Heart left ventricle (tissue), 13 donors: ENCODE measurements at regions not wholly inside any gene's neighbourhood (a gene's known extent, or its start where the extent isn't known, plus 50 kb on each side); places are given as distances from the start of the nearest gene placed in this dataset.

Experiments used
- CTCF ChIP-seq, 12 donors: fragments of 200-600 bp; sonication (generic) in 4 of 12; IDR thresholded peaks; one replicate each; pipeline versions ENCODE4 v1.5.0 to v1.8.0; 2018 to 2022; ENCODE audit warnings: antibody characterized with exemption in 12 of 12, mild to moderate bottlenecking in 5 of 12
- POLR2A ChIP-seq, 2 donors: fragments of 450-650 bp; IDR thresholded peaks; one replicate each; pipeline ENCODE4 v1.6.1; 2017; ENCODE audit warnings: antibody characterized with exemption in 2 of 2, mild to moderate bottlenecking in 2 of 2, moderate library complexity in 2 of 2
- donor health status: ischemic (EF 13 %, LVEDD 7.1; RV severe dilation, severe dysfunction).
- donor health status: DM: no; HTN: yes; CAD: no.
- donor health status: DM: no; HTN: no; CAD: no.
- donor health status: ischemic (EF 25% LVEDD 6.9; RV normal size, moderate dysfunction).
- donor health status: ischemic (EF 25% LVEDD 5.7; RV mildly dilated, moderate dysfunction).
- donor health status: ischemic (EF 35%, LVEDD 5.7; RV mildly dilated, moderate dysfunction).
- donor health status: nonischemic (EF 11% LVEDD 7.7; RV severe dilation, severe dysfunction).
- donor health status: DM: yes; HTN: yes; CAD: no.
- donor health status: PGD.
- donor health status: ischemic (EF 29% LVEDD 5.4; RV normal size, mild dysfunction).
- donor health status: nonischemic (EF 23%, LVEDD 6.1; RV moderate dilation, normal function).

GRCh38 chr20:51164731-51165130 is 141.8 kb upstream of the KCNG1 start:
- no peak for TF ChIP-seq CTCF (IDR thresholded peaks at IDR 0.05)
- TF ChIP-seq POLR2A (IDR thresholded peaks at IDR 0.05), result no peak
